ENCODE measurements at regions not wholly inside any gene's neighbourhood (a gene's known extent, or its start where the extent isn't known, plus 50 kb on each side); places are given as distances from the start of the nearest gene placed in this dataset.
A peak's percentile ranks its signal among the peaks of the same experiment; 100 is the strongest.
"Not testable (repeated sequence)": the region's sequence is repeated elsewhere in the genome, so short reads cannot be mapped to it uniquely, and the experiment has no call there.

- peak; percentile 60 to 70 (median 60) for DNase-seq
- peak overlapping the region in 4 of 5 donors; percentile 49 to 64 (median 57) for H3K4me3 Mint-ChIP-seq
- H3K9me3 Mint-ChIP-seq = peaks cover under 1 to 29% (median 7%) of the 10 kb centered on the region in 6 donors
- H3K4me1 Mint-ChIP-seq = peaks cover 27 to 37% of the 10 kb centered on the region in 2 donors
- H3K27me3 Mint-ChIP-seq (ENCODE audit: low read depth in 3 of 3); H3K36me3 Mint-ChIP-seq: not testable (repeated sequence)
- peak overlapping the region; percentile 75 to 92 (median 88) for H3K27ac Mint-ChIP-seq
These were observed 307.7 kb downstream of the AMY1C start for GRCh38 chr1:104057219-104057898.

GRCh38 chr1:104061637-104062036 is 311.9 kb downstream of the AMY1C start:
- H3K27ac Mint-ChIP-seq; H3K4me3 Mint-ChIP-seq; DNase-seq; H3K27me3 Mint-ChIP-seq (ENCODE audit: low read depth in 3 of 3): not testable (repeated sequence)
- Mint-ChIP-seq H3K9me3 (peaks cover 0 to 19% (median 5%) of the 10 kb centered on the region in 6 donors), H3K4me1 (peaks cover 18 to 22% of the 10 kb centered on the region in 2 donors), H3K36me3 (peaks cover 0 to 11% (median 0%) of the 10 kb centered on the region in 3 donors)

GRCh38 chr1:104064399-104064798 is 314.7 kb downstream of the AMY1C start:
- Mint-ChIP-seq H3K4me3 (no peak overlapping the region), H3K27me3 (ENCODE audit: low read depth in 3 of 3) (peaks cover 2 to 5% (median 2%) of the 10 kb centered on the region in 3 donors), H3K27ac (no peak overlapping the region), H3K9me3 (peaks cover 5 to 37% (median 7%) of the 10 kb centered on the region in 6 donors), H3K4me1 (no peaks in the 10 kb centered on the region), H3K36me3 (peaks cover 0 to 6% (median 0%) of the 10 kb centered on the region in 3 donors)
- DNase-seq = no peak

- peaks cover 0 to 3% (median 2%) of the 10 kb centered on the region in 3 donors for H3K27me3 Mint-ChIP-seq (ENCODE audit: low read depth in 3 of 3)
- H3K4me1 Mint-ChIP-seq = peaks cover 0 to 2% of the 10 kb centered on the region in 2 donors
- H3K4me3 Mint-ChIP-seq = peak overlapping the region in 2 of 5 donors; percentile 57 to 67
- no peak for DNase-seq
- H3K36me3 Mint-ChIP-seq = peaks cover 0 to 6% (median 0%) of the 10 kb centered on the region in 3 donors
- H3K27ac Mint-ChIP-seq = peak overlapping the region in 2 of 6 donors; percentile 64 to 74
- H3K9me3 Mint-ChIP-seq = peaks cover 5 to 41% (median 14%) of the 10 kb centered on the region in 6 donors
These were observed 323.2 kb downstream of the AMY1C start for GRCh38 chr1:104072915-104073371.

- peak overlapping the region in 2 of 6 donors; percentile 64 to 74 for H3K27ac Mint-ChIP-seq
- DNase-seq = no peak
- H3K4me1 Mint-ChIP-seq = peaks cover 0 to 2% of the 10 kb centered on the region in 2 donors
- peaks cover 4 to 35% (median 11%) of the 10 kb centered on the region in 6 donors for H3K9me3 Mint-ChIP-seq
- H3K4me3 Mint-ChIP-seq = peak overlapping the region in 2 of 5 donors; percentile 57 to 67
- H3K27me3 Mint-ChIP-seq (ENCODE audit: low read depth in 3 of 3) = peaks cover 0 to 2% (median 0%) of the 10 kb centered on the region in 3 donors
- peaks cover 0 to 6% (median 0%) of the 10 kb centered on the region in 3 donors for H3K36me3 Mint-ChIP-seq
These were observed 323.8 kb downstream of the AMY1C start for GRCh38 chr1:104073463-104073902.

GRCh38 chr1:104082221-104082620 is 332.5 kb downstream of the AMY1C start:
- Mint-ChIP-seq H3K4me3 (no peak overlapping the region), H3K27me3 (ENCODE audit: low read depth in 3 of 3) (peaks cover 0 to 2% (median 0%) of the 10 kb centered on the region in 3 donors), H3K27ac (no peak overlapping the region), H3K9me3 (peaks cover 0 to 4% (median 2%) of the 10 kb centered on the region in 6 donors), H3K4me1 (peaks cover 5% of the 10 kb centered on the region in 2 donors), H3K36me3 (no peaks in the 10 kb centered on the region)
- no peak for DNase-seq

GRCh38 chr1:104084380-104084779 is 334.7 kb downstream of the AMY1C start:
- H3K36me3 Mint-ChIP-seq = no peaks in the 10 kb centered on the region
- H3K4me1 Mint-ChIP-seq = peaks cover 5% of the 10 kb centered on the region in 2 donors
- peaks cover 0 to 6% (median 2%) of the 10 kb centered on the region in 6 donors for H3K9me3 Mint-ChIP-seq
- no peak overlapping the region for H3K4me3 Mint-ChIP-seq
- DNase-seq = no peak
- no peak overlapping the region for H3K27ac Mint-ChIP-seq
- H3K27me3 Mint-ChIP-seq (ENCODE audit: low read depth in 3 of 3) = no peaks in the 10 kb centered on the region

- Mint-ChIP-seq H3K27me3 (ENCODE audit: low read depth in 3 of 3) (no peaks in the 10 kb centered on the region), H3K27ac (no peak overlapping the region), H3K36me3 (peaks cover 0 to 10% (median 4%) of the 10 kb centered on the region in 3 donors), H3K4me3 (no peak overlapping the region), H3K9me3 (peaks cover 4 to 27% (median 6%) of the 10 kb centered on the region in 6 donors), H3K4me1 (no peaks in the 10 kb centered on the region)
- no peak for DNase-seq
These were observed 343.0 kb downstream of the AMY1C start for GRCh38 chr1:104092698-104093097.

- Mint-ChIP-seq H3K4me3 (no peak overlapping the region), H3K4me1 (no peaks in the 10 kb centered on the region), H3K36me3 (peaks cover 0 to 4% (median 4%) of the 10 kb centered on the region in 3 donors), H3K9me3 (peaks cover 0 to 34% (median 6%) of the 10 kb centered on the region in 6 donors), H3K27me3 (ENCODE audit: low read depth in 3 of 3) (no peaks in the 10 kb centered on the region), H3K27ac (no peak overlapping the region)
- no peak for DNase-seq
These were observed 349.1 kb downstream of the AMY1C start for GRCh38 chr1:104098837-104099236.

GRCh38 chr1:104100115-104100514 is 350.4 kb downstream of the AMY1C start:
- Mint-ChIP-seq H3K9me3 (peaks cover 0 to 32% (median 4%) of the 10 kb centered on the region in 6 donors), H3K4me1 (no peaks in the 10 kb centered on the region), H3K27ac (no peak overlapping the region), H3K36me3 (peaks cover 0 to 4% (median 4%) of the 10 kb centered on the region in 3 donors), H3K4me3 (no peak overlapping the region), H3K27me3 (ENCODE audit: low read depth in 3 of 3) (no peaks in the 10 kb centered on the region)
- DNase-seq = no peak

GRCh38 chr1:104105465-104105864 is 355.8 kb downstream of the AMY1C start:
- H3K27me3 Mint-ChIP-seq (ENCODE audit: low read depth in 3 of 3) = peaks cover 0 to 2% (median 0%) of the 10 kb centered on the region in 3 donors
- H3K4me3 Mint-ChIP-seq = no peak overlapping the region

GRCh38 chr1:104120525-104120924 is 370.8 kb downstream of the AMY1C start:
- no peak overlapping the region for H3K27ac Mint-ChIP-seq
- no peak overlapping the region for H3K4me3 Mint-ChIP-seq
- no peak for DNase-seq
- H3K36me3 Mint-ChIP-seq = no peaks in the 10 kb centered on the region
- H3K9me3 Mint-ChIP-seq = peaks cover 0 to 12% (median 2%) of the 10 kb centered on the region in 6 donors
- peaks cover 0 to 2% (median 0%) of the 10 kb centered on the region in 3 donors for H3K27me3 Mint-ChIP-seq (ENCODE audit: low read depth in 3 of 3)
- H3K4me1 Mint-ChIP-seq = peaks cover 0 to 2% of the 10 kb centered on the region in 2 donors

More at GRCh38 chr1:104105465-104105864, 355.8 kb downstream of the AMY1C start:
- no peaks in the 10 kb centered on the region for H3K36me3 Mint-ChIP-seq
- DNase-seq = no peak
- no peaks in the 10 kb centered on the region for H3K4me1 Mint-ChIP-seq
- H3K9me3 Mint-ChIP-seq = peaks cover under 1 to 34% (median 5%) of the 10 kb centered on the region in 6 donors
- H3K27ac Mint-ChIP-seq = no peak overlapping the region

GRCh38 chr1:104121271-104121670 is 371.6 kb downstream of the AMY1C start:
- Mint-ChIP-seq H3K4me3 (no peak overlapping the region), H3K36me3 (no peaks in the 10 kb centered on the region), H3K27me3 (ENCODE audit: low read depth in 3 of 3) (peaks cover 0 to 2% (median 0%) of the 10 kb centered on the region in 3 donors), H3K4me1 (peaks cover 0 to 2% of the 10 kb centered on the region in 2 donors), H3K9me3 (peaks cover 0 to 10% (median under 1%) of the 10 kb centered on the region in 6 donors), H3K27ac (no peak overlapping the region)
- no peak for DNase-seq

GRCh38 chr1:104125266-104125665 is 375.6 kb downstream of the AMY1C start:
- no peak overlapping the region for H3K27ac Mint-ChIP-seq

More at GRCh38 chr1:104125266-104125665, 375.6 kb downstream of the AMY1C start:
- Mint-ChIP-seq H3K9me3 (peaks cover 0 to 7% (median under 1%) of the 10 kb centered on the region in 6 donors), H3K27me3 (ENCODE audit: low read depth in 3 of 3) (peaks cover 0 to 2% (median 0%) of the 10 kb centered on the region in 3 donors), H3K36me3 (no peaks in the 10 kb centered on the region), H3K4me1 (no peaks in the 10 kb centered on the region), H3K4me3 (no peak overlapping the region)
- no peak for DNase-seq

All from immature natural killer cell (primary cell).